ENCODE measurements at regions not wholly inside any gene's neighbourhood (a gene's known extent, or its start where the extent isn't known, plus 50 kb on each side); places are given as distances from the start of the nearest gene placed in this dataset.

DNA sequence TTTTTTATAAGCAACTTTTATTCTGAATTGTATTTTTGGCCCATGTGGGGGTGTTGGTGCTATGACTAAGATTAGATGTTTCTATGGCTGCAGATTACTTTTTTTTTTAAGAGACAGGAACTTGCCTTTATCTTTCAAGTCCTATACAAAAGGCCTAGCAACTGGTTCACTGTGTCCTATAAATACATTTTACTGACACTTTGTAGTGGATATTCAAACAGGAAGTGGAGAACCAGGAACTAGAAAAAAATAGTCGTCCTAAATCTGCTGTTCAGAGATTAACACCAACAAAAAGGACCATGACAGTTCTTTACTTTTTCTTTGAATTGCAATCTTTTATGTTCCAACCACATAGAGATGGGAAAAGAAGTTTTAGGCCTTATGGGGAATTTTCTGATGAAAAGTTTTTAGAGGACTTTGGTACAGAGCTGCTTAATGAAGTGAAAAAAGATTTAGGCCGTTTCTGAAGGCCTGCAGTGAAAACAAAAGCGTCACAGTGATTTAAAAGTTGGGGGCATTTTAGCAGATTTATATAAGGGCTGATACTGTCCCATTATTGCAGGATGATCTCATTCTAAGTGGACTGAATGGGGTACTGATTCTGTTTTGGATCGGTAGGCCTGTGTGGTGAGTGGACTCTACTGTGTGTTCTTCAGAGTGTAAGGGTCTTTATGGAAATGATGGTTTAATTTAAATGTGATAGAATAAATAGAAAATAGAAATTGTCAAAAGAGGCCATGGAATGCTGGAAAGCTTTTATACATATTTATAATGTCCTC lies 136.4 kb upstream of the DEPDC1 start:
- in situ Hi-C loops (cut with MboI; ENCODE audit: low sequenced_read_pairs in 4 of 4), result no loop called here
- DNase-seq (no peak), ATAC-seq (no peak)
- intact Hi-C loops (cut with DNase I; ENCODE audit: low total_unique reads), result no loop called here
- H3K4me3 ChIP-seq, result no peak overlapping the region
- no peaks in the 10 kb centered on the region for H3K9me3 ChIP-seq
- no peak for TF ChIP-seq POLR2A (IDR thresholded peaks at IDR 0.05)
- no peaks in the 10 kb centered on the region for H3K36me3 ChIP-seq
- no peaks in the 10 kb centered on the region for H3K4me1 ChIP-seq
- no peak overlapping the region for H3K27ac ChIP-seq
- H3K27me3 ChIP-seq, result no peaks in the 10 kb centered on the region

GRCh38 chr1:68644504-68644903 lies 147.6 kb upstream of the DEPDC1 start:
- no peak for ATAC-seq
- Histone ChIP-seq H3K9me3 (no peaks in the 10 kb centered on the region), H3K27me3 (no peaks in the 10 kb centered on the region), H3K36me3 (no peaks in the 10 kb centered on the region), H3K4me3 (no peak overlapping the region), H3K4me1 (no peaks in the 10 kb centered on the region), H3K27ac (no peak overlapping the region)
- in situ Hi-C loops (cut with MboI; ENCODE audit: low sequenced_read_pairs in 4 of 4), result no loop called here
- intact Hi-C loops (cut with DNase I; ENCODE audit: low total_unique reads), result no loop called here
- DNase-seq, result no peak
- no peak for TF ChIP-seq CTCF (IDR thresholded peaks at IDR 0.05 in 4 of 5, conservative IDR thresholded peaks at IDR 0.05 in 1 of 5)
- no peak for TF ChIP-seq POLR2A (IDR thresholded peaks at IDR 0.05)

GRCh38 chr1:68651115-68651514 lies 154.2 kb upstream of the DEPDC1 start:
- Histone ChIP-seq H3K36me3 (no peaks in the 10 kb centered on the region), H3K4me3 (no peak overlapping the region), H3K4me1 (no peaks in the 10 kb centered on the region), H3K9me3 (no peaks in the 10 kb centered on the region), H3K27ac (no peak overlapping the region), H3K27me3 (no peaks in the 10 kb centered on the region)
- intact Hi-C loops (cut with DNase I; ENCODE audit: low total_unique reads) (no loop called here), in situ Hi-C loops (cut with MboI; ENCODE audit: low sequenced_read_pairs in 4 of 4) (no loop called here)
- DNase-seq (no peak), ATAC-seq (no peak)
- TF ChIP-seq CTCF (IDR thresholded peaks at IDR 0.05 in 4 of 5, conservative IDR thresholded peaks at IDR 0.05 in 1 of 5) (no peak), POLR2A (IDR thresholded peaks at IDR 0.05) (no peak)

DNA sequence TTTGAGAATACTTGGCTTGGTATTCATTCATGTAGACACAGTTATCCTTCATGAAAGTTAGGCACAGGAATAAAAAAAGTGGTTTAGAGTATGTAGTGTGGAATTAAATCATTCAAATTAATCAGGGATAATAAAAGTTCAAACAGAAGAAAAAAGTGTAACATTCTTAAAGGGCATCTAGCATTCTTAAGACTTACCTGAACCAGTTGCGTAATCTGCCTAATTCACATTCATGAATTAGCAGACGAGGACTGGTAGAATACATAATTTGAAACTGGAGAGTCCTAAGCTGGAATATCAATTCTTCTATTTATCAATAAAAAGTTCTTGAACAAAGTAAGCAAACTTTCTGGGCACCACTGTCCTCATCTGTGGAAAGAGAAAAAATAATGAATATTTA lies 157.0 kb upstream of the DEPDC1 start:
- H3K36me3 ChIP-seq, result no peaks in the 10 kb centered on the region
- ATAC-seq (no peak), DNase-seq (no peak)
- no peak for TF ChIP-seq CTCF (IDR thresholded peaks at IDR 0.05 in 4 of 5, conservative IDR thresholded peaks at IDR 0.05 in 1 of 5)
- no peak for TF ChIP-seq POLR2A (IDR thresholded peaks at IDR 0.05)
- intact Hi-C loops (cut with DNase I; ENCODE audit: low total_unique reads), result no loop called here
- H3K9me3 ChIP-seq, result no peaks in the 10 kb centered on the region
- H3K27me3 ChIP-seq, result no peaks in the 10 kb centered on the region
- no peaks in the 10 kb centered on the region for H3K4me1 ChIP-seq
- in situ Hi-C loops (cut with MboI; ENCODE audit: low sequenced_read_pairs in 4 of 4), result no loop called here
- H3K27ac ChIP-seq, result no peak overlapping the region
- H3K4me3 ChIP-seq, result no peak overlapping the region

GRCh38 chr1:68673771-68674170 lies 176.9 kb upstream of the DEPDC1 start:
- ATAC-seq, result no peak
- Histone ChIP-seq H3K4me3 (no peak overlapping the region), H3K4me1 (no peaks in the 10 kb centered on the region), H3K27ac (no peak overlapping the region), H3K9me3 (no peaks in the 10 kb centered on the region), H3K36me3 (no peaks in the 10 kb centered on the region), H3K27me3 (no peaks in the 10 kb centered on the region)
- intact Hi-C loops (cut with DNase I; ENCODE audit: low total_unique reads) (no loop called here), in situ Hi-C loops (cut with MboI; ENCODE audit: low sequenced_read_pairs in 4 of 4) (no loop called here)
- TF ChIP-seq POLR2A (IDR thresholded peaks at IDR 0.05), result no peak
- no peak for DNase-seq

DNA sequence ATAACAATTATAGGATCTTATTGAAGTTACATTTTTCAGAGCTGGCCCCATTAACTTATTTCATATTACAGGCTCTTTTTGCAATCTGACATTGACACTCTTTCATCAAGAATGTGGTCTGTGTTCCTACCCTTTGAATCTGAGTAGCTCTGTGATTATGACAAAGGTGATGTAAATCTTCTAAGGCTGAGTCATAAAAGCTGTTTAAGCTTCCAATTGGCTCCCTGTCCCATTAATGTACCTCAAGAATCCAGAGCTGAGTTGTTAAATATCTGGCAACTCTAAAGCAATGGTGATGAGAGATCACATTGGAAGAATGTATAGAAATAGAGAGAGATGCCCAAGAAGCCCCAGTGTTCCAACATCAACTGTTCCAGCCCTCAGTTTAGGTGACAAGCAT lies 178.5 kb upstream of the DEPDC1 start:
- TF ChIP-seq CTCF (IDR thresholded peaks at IDR 0.05 in 4 of 5, conservative IDR thresholded peaks at IDR 0.05 in 1 of 5), result no peak
- no peak for TF ChIP-seq POLR2A (IDR thresholded peaks at IDR 0.05)
- Histone ChIP-seq H3K27ac (no peak overlapping the region), H3K9me3 (no peaks in the 10 kb centered on the region), H3K4me3 (no peak overlapping the region), H3K4me1 (no peaks in the 10 kb centered on the region), H3K36me3 (no peaks in the 10 kb centered on the region), H3K27me3 (no peaks in the 10 kb centered on the region)
- in situ Hi-C loops (cut with MboI; ENCODE audit: low sequenced_read_pairs in 4 of 4), result no loop called here
- no peak for DNase-seq
- intact Hi-C loops (cut with DNase I; ENCODE audit: low total_unique reads), result no loop called here
- no peak for ATAC-seq

Data from gastrocnemius medialis (tissue), 4 donors.